IPS-18c (cell line): ENCODE measurements at regions not wholly inside any gene's neighbourhood (a gene's known extent, or its start where the extent isn't known, plus 50 kb on each side); places are given as distances from the start of the nearest gene placed in this dataset.

ENCODE experiments used
- H3K4me3 ChIP-seq: 2 replicates; pipeline ENCODE4 v1.7.0; 2013; ENCODE audit warnings: low read depth, mild to moderate bottlenecking, low read length, moderate library complexity; ENCODE audit not compliant: insufficient read depth
- H3K9me3 ChIP-seq: one replicate; pipeline ENCODE4 v1.6.1; 2013; ENCODE audit warnings: mild to moderate bottlenecking, low read length, moderate library complexity; ENCODE audit not compliant: control insufficient read depth, insufficient read depth

- Histone ChIP-seq H3K9me3 (peaks cover 2% of the 10 kb centered on the region), H3K4me3 (no peak overlapping the region)
Observed at GRCh38 chr3:184470551-184470950, 90.7 kb downstream of the CHRD start.

GRCh38 chr3:184471439-184471838 lies 90.1 kb upstream of the EPHB3 start:
- H3K9me3 ChIP-seq, result peaks cover 2% of the 10 kb centered on the region
- no peak overlapping the region for H3K4me3 ChIP-seq

- Histone ChIP-seq H3K4me3 (no peak overlapping the region), H3K9me3 (peaks cover 2% of the 10 kb centered on the region)
Observed at GRCh38 chr3:184472723-184473428, 88.7 kb upstream of the EPHB3 start.

GRCh38 chr3:184474897-184475296 lies 86.7 kb upstream of the EPHB3 start:
- Histone ChIP-seq H3K4me3 (no peak overlapping the region), H3K9me3 (peaks cover 2% of the 10 kb centered on the region)

GRCh38 chr3:184477940-184478339 lies 83.6 kb upstream of the EPHB3 start:
- Histone ChIP-seq H3K4me3 (no peak overlapping the region), H3K9me3 (no peaks in the 10 kb centered on the region)

GRCh38 chr3:184479426-184480126 lies 82.0 kb upstream of the EPHB3 start:
- Histone ChIP-seq H3K4me3 (no peak overlapping the region), H3K9me3 (no peaks in the 10 kb centered on the region)

- Histone ChIP-seq H3K9me3 (no peaks in the 10 kb centered on the region), H3K4me3 (no peak overlapping the region)
Observed at GRCh38 chr3:184480831-184481230, 80.8 kb upstream of the EPHB3 start.

- Histone ChIP-seq H3K4me3 (no peak overlapping the region), H3K9me3 (no peaks in the 10 kb centered on the region)
Observed at GRCh38 chr3:184481984-184482671, 79.5 kb upstream of the EPHB3 start.

- H3K9me3 ChIP-seq, result no peaks in the 10 kb centered on the region
- no peak overlapping the region for H3K4me3 ChIP-seq
Observed at GRCh38 chr3:184485241-184485640, 76.3 kb upstream of the EPHB3 start.

- Histone ChIP-seq H3K4me3 (no peak overlapping the region), H3K9me3 (no peaks in the 10 kb centered on the region)
Observed at GRCh38 chr3:184485906-184486305, 75.7 kb upstream of the EPHB3 start.

GRCh38 chr3:184486614-184487013 lies 75.0 kb upstream of the EPHB3 start:
- H3K4me3 ChIP-seq, result no peak overlapping the region
- H3K9me3 ChIP-seq, result no peaks in the 10 kb centered on the region

GRCh38 chr3:184488577-184488976 lies 73.0 kb upstream of the EPHB3 start:
- H3K9me3 ChIP-seq, result no peaks in the 10 kb centered on the region

GRCh38 chr3:184489268-184489841 lies 72.2 kb upstream of the EPHB3 start:
- no peak overlapping the region for H3K4me3 ChIP-seq
- no peaks in the 10 kb centered on the region for H3K9me3 ChIP-seq

More at GRCh38 chr3:184488577-184488976, 73.0 kb upstream of the EPHB3 start:
- no peak overlapping the region for H3K4me3 ChIP-seq

GRCh38 chr3:184491011-184491576 lies 70.5 kb upstream of the EPHB3 start:
- H3K9me3 ChIP-seq, result no peaks in the 10 kb centered on the region
- H3K4me3 ChIP-seq, result peak overlapping the region; percentile 11

- no peaks in the 10 kb centered on the region for H3K9me3 ChIP-seq
- peak overlapping the region; percentile 40 for H3K4me3 ChIP-seq
Observed at GRCh38 chr3:184491867-184492615, 69.5 kb upstream of the EPHB3 start.

- Histone ChIP-seq H3K4me3 (no peak overlapping the region), H3K9me3 (no peaks in the 10 kb centered on the region)
Observed at GRCh38 chr3:184496933-184497332, 64.7 kb upstream of the EPHB3 start.

GRCh38 chr3:184497804-184498203 lies 63.8 kb upstream of the EPHB3 start:
- H3K4me3 ChIP-seq, result no peak overlapping the region
- peaks cover 2% of the 10 kb centered on the region for H3K9me3 ChIP-seq
